ENCODE measurements at regions not wholly inside any gene's neighbourhood (a gene's known extent, or its start where the extent isn't known, plus 50 kb on each side); places are given as distances from the start of the nearest gene placed in this dataset.

- H3K27ac ChIP-seq, result no peak overlapping the region
- H3K4me3 ChIP-seq, result no peak overlapping the region
These were observed 150.4 kb upstream of the RXFP2 start for GRCh38 chr13:31588893-31589292.

GRCh38 chr13:31591642-31592233 lies 147.6 kb upstream of the RXFP2 start:
- H3K27ac ChIP-seq, result no peak overlapping the region
- no peaks in the 10 kb centered on the region for H3K4me1 ChIP-seq
- H3K36me3 ChIP-seq, result no peaks in the 10 kb centered on the region
- DNase-seq, result no peak
- H3K9me3 ChIP-seq, result no peaks in the 10 kb centered on the region
- no peaks in the 10 kb centered on the region for H3K27me3 ChIP-seq
- TF ChIP-seq CTCF (IDR thresholded peaks at IDR 0.05), result no peak
- TF ChIP-seq POLR2A (IDR thresholded peaks at IDR 0.05), result no peak
- no peak overlapping the region for H3K4me3 ChIP-seq

More at GRCh38 chr13:31588893-31589292, 150.4 kb upstream of the RXFP2 start:
- no peak for DNase-seq
- Histone ChIP-seq H3K9me3 (no peaks in the 10 kb centered on the region), H3K4me1 (no peaks in the 10 kb centered on the region), H3K36me3 (no peaks in the 10 kb centered on the region), H3K27me3 (no peaks in the 10 kb centered on the region)
- TF ChIP-seq POLR2A (IDR thresholded peaks at IDR 0.05), result no peak
- TF ChIP-seq CTCF (IDR thresholded peaks at IDR 0.05), result no peak

GRCh38 chr13:31594056-31594455 lies 145.3 kb upstream of the RXFP2 start:
- no peak for DNase-seq
- H3K4me1 ChIP-seq, result no peaks in the 10 kb centered on the region
- no peak overlapping the region for H3K27ac ChIP-seq
- no peaks in the 10 kb centered on the region for H3K36me3 ChIP-seq
- TF ChIP-seq POLR2A (IDR thresholded peaks at IDR 0.05) (no peak), CTCF (IDR thresholded peaks at IDR 0.05) (no peak)
- H3K9me3 ChIP-seq, result no peaks in the 10 kb centered on the region
- H3K4me3 ChIP-seq, result no peak overlapping the region
- H3K27me3 ChIP-seq, result no peaks in the 10 kb centered on the region

GRCh38 chr13:31595563-31595962 lies 143.8 kb upstream of the RXFP2 start:
- H3K4me3 ChIP-seq, result no peak overlapping the region
- no peaks in the 10 kb centered on the region for H3K4me1 ChIP-seq
- no peak overlapping the region for H3K27ac ChIP-seq
- TF ChIP-seq CTCF (IDR thresholded peaks at IDR 0.05), result no peak
- no peak for TF ChIP-seq POLR2A (IDR thresholded peaks at IDR 0.05)
- DNase-seq, result no peak
- H3K27me3 ChIP-seq, result no peaks in the 10 kb centered on the region
- H3K9me3 ChIP-seq, result no peaks in the 10 kb centered on the region
- no peaks in the 10 kb centered on the region for H3K36me3 ChIP-seq

GRCh38 chr13:31598990-31599389 lies 140.3 kb upstream of the RXFP2 start:
- no peak for TF ChIP-seq POLR2A (IDR thresholded peaks at IDR 0.05)
- no peak for TF ChIP-seq CTCF (IDR thresholded peaks at IDR 0.05)
- no peaks in the 10 kb centered on the region for H3K27me3 ChIP-seq
- no peaks in the 10 kb centered on the region for H3K9me3 ChIP-seq
- no peak for DNase-seq
- no peaks in the 10 kb centered on the region for H3K36me3 ChIP-seq
- no peaks in the 10 kb centered on the region for H3K4me1 ChIP-seq
- no peak overlapping the region for H3K27ac ChIP-seq
- no peak overlapping the region for H3K4me3 ChIP-seq

Data from Peyer's patch (tissue), 4 donors.